Peyer's patch (tissue), 4 donors: ENCODE measurements at regions not wholly inside any gene's neighbourhood (a gene's known extent, or its start where the extent isn't known, plus 50 kb on each side); places are given as distances from the start of the nearest gene placed in this dataset.

Source experiments
- POLR2A ChIP-seq, 2 donors: fragments of 450-650 bp; IDR thresholded peaks; one replicate each; pipeline ENCODE4 v1.5.1; 2017; ENCODE audit warnings: antibody characterized with exemption in 2 of 2, mild to moderate bottlenecking in 2 of 2, moderate library complexity in 2 of 2
- TF ChIP-seq, protein P1 (sequence below), 6 experiments: fragments of 450-650 bp in 4 of 6; fragments of 200-600 bp in 2 of 6; sonication (generic) in 1 of 6; IDR thresholded peaks; one replicate each; pipeline ENCODE4 v1.5.1; 2017 to 2019; ENCODE audit warnings: antibody characterized with exemption in 6 of 6, mild to moderate bottlenecking in 3 of 6, moderate library complexity in 1 of 6

- TF ChIP-seq, protein P1, sequence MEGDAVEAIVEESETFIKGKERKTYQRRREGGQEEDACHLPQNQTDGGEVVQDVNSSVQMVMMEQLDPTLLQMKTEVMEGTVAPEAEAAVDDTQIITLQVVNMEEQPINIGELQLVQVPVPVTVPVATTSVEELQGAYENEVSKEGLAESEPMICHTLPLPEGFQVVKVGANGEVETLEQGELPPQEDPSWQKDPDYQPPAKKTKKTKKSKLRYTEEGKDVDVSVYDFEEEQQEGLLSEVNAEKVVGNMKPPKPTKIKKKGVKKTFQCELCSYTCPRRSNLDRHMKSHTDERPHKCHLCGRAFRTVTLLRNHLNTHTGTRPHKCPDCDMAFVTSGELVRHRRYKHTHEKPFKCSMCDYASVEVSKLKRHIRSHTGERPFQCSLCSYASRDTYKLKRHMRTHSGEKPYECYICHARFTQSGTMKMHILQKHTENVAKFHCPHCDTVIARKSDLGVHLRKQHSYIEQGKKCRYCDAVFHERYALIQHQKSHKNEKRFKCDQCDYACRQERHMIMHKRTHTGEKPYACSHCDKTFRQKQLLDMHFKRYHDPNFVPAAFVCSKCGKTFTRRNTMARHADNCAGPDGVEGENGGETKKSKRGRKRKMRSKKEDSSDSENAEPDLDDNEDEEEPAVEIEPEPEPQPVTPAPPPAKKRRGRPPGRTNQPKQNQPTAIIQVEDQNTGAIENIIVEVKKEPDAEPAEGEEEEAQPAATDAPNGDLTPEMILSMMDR (IDR thresholded peaks at IDR 0.05): no peak
- TF ChIP-seq POLR2A (IDR thresholded peaks at IDR 0.05): no peak
Observed at GRCh38 chr5:106921567-106921966, 749.2 kb downstream of the EFNA5 start.
